K562 (cell line): ENCODE measurements at regions not wholly inside any gene's neighbourhood (a gene's known extent, or its start where the extent isn't known, plus 50 kb on each side); places are given as distances from the start of the nearest gene placed in this dataset.

Experiments
- BMI1 ChIP-seq: fragments of 150-350 bp; IDR thresholded peaks from 2 replicates; pipeline ENCODE4 v1.6.1; 2014; ENCODE audit warnings: low read length
- CREM ChIP-seq: IDR thresholded peaks from 2 replicates; pipeline ENCODE4 v1.6.1; 2014; ENCODE audit warnings: antibody characterized with exemption, low read depth
- CTCFL ChIP-seq: IDR thresholded peaks from 2 replicates; pipeline ENCODE4 v1.6.1; 2011; ENCODE audit warnings: borderline replicate concordance, low read depth, mild to moderate bottlenecking, moderate library complexity, low read length; ENCODE audit not compliant: insufficient read depth, poor library complexity, severe bottlenecking
- DACH1 ChIP-seq: fragments of 450-650 bp; IDR thresholded peaks from 2 replicates; pipeline ENCODE4 v1.6.1; 2018; ENCODE audit not compliant: partially characterized antibody
- GABPB1 ChIP-seq: sonication (generic); formaldehyde crosslinking; IDR thresholded peaks from 2 replicates; pipeline ENCODE4 v1.8.0; 2022; ENCODE audit warnings: mild to moderate bottlenecking, missing genetic modification reagents
- ILF3 ChIP-seq: fragments of 450-650 bp; IDR thresholded peaks from 2 replicates; pipeline ENCODE4 v1.6.1; 2018; ENCODE audit warnings: antibody characterized with exemption, mild to moderate bottlenecking, moderate library complexity, borderline replicate concordance
- MYBL2 ChIP-seq, 2 experiments: fragments of 450-650 bp in 1 of 2; sonication (generic) in 1 of 2; formaldehyde crosslinking in 1 of 2; IDR thresholded peaks; 2 replicates each; pipeline versions ENCODE4 v1.6.1 to v1.8.1; 2017 to 2022; ENCODE audit warnings: borderline replicate concordance in 1 of 2, inconsistent platforms in 1 of 2, low read depth in 1 of 2, mild to moderate bottlenecking in 1 of 2, missing genetic modification reagents in 1 of 2, moderate library complexity in 1 of 2
- NR1H2 ChIP-seq: sonication (generic); formaldehyde crosslinking; IDR thresholded peaks from 2 replicates; pipeline ENCODE4 v1.4.0; 2020; ENCODE audit warnings: mild to moderate bottlenecking, missing genetic modification reagents
- PHF20 ChIP-seq: fragments of 450-650 bp; IDR thresholded peaks from 2 replicates; pipeline ENCODE4 v1.6.1; 2018; ENCODE audit not compliant: partially characterized antibody
- RBBP5 ChIP-seq: fragments of 200-600 bp; sonication (generic); IDR thresholded peaks from 2 replicates; pipeline ENCODE4 v1.6.1; 2012; ENCODE audit warnings: borderline replicate concordance, mild to moderate bottlenecking, low read length, control low read depth, inconsistent platforms; ENCODE audit not compliant: insufficient read depth, poor library complexity, severe bottlenecking
- RFX7 ChIP-seq: fragments of 250-450 bp; sonication (Bioruptor Pico); IDR thresholded peaks from 2 replicates; pipeline ENCODE4 v1.5.1; 2021; ENCODE audit warnings: mild to moderate bottlenecking
- TEAD2 ChIP-seq: fragments of 450-650 bp; IDR thresholded peaks from 2 replicates; pipeline ENCODE4 v1.6.1; 2016; ENCODE audit warnings: missing genetic modification characterization, control low read depth, missing compliant biosample characterization
- YY1 ChIP-seq, 3 experiments: IDR thresholded peaks; 2 replicates each; pipeline ENCODE4 v1.6.1; 2011; ENCODE audit warnings: low read length in 2 of 3, mild to moderate bottlenecking in 2 of 3, moderate library complexity in 2 of 3, borderline replicate concordance in 1 of 3, control low read depth in 1 of 3, low read depth in 1 of 3; ENCODE audit not compliant: insufficient read depth in 3 of 3, insufficient replicate concordance in 2 of 3, control insufficient read depth in 1 of 3, insufficient read length in 1 of 3; ENCODE audit errors: extremely low read depth in 1 of 3
- ZBTB49 ChIP-seq: sonication (generic); formaldehyde crosslinking; IDR thresholded peaks from 2 replicates; pipeline ENCODE4 v1.8.0; 2022; ENCODE audit warnings: missing genetic modification reagents, mild to moderate bottlenecking, borderline replicate concordance
- ZNF347 ChIP-seq: fragments of 450-650 bp; formaldehyde crosslinking; IDR thresholded peaks from 2 replicates; pipeline ENCODE4 v1.4.0; 2020; ENCODE audit warnings: low read depth, mild to moderate bottlenecking, moderate library complexity
- ZNF41 ChIP-seq: fragments of 250-450 bp; sonication (Bioruptor Pico); conservative IDR thresholded peaks from 2 replicates; pipeline ENCODE4 v1.4.0; 2020; ENCODE audit warnings: mild to moderate bottlenecking
- TF ChIP-seq, protein P1 (sequence below), 2 experiments: IDR thresholded peaks; 2 replicates each; pipeline ENCODE4 v1.6.1; 2011; ENCODE audit warnings: borderline replicate concordance in 1 of 2, control low read depth in 1 of 2, low read depth in 1 of 2, low read length in 1 of 2, mild to moderate bottlenecking in 1 of 2, mixed read lengths in 1 of 2, moderate library complexity in 1 of 2; ENCODE audit not compliant: insufficient read depth in 1 of 2, insufficient read length in 1 of 2, poor library complexity in 1 of 2, severe bottlenecking in 1 of 2; ENCODE audit errors: extremely low read depth in 1 of 2
- TF ChIP-seq, protein P2 (sequence below): sonication (generic); formaldehyde crosslinking; IDR thresholded peaks from 2 replicates; pipeline ENCODE4 v1.9.0; 2022; ENCODE audit warnings: mild to moderate bottlenecking, missing genetic modification reagents

GRCh38 chr6:26204332-26205160 is 117.3 kb downstream of the HFE start (continued):
- peak; percentile 67 for TF ChIP-seq GABPB1 (CRISPR knock-in tag)
- TF ChIP-seq NR1H2 (CRISPR knock-in tag), result peak; percentile 77; the same call in 1 of the 2 replicates
- TF ChIP-seq, protein P1, sequence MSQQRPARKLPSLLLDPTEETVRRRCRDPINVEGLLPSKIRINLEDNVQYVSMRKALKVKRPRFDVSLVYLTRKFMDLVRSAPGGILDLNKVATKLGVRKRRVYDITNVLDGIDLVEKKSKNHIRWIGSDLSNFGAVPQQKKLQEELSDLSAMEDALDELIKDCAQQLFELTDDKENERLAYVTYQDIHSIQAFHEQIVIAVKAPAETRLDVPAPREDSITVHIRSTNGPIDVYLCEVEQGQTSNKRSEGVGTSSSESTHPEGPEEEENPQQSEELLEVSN (IDR thresholded peaks at IDR 0.05; ENCODE audit: borderline replicate concordance in 1 of 2, extremely low read depth in 1 of 2, insufficient read depth in 1 of 2, insufficient read length in 1 of 2, low read depth in 1 of 2, low read length in 1 of 2, poor library complexity in 1 of 2, severe bottlenecking in 1 of 2), result peak; percentile 31 to 53
- TF ChIP-seq, protein P2, sequence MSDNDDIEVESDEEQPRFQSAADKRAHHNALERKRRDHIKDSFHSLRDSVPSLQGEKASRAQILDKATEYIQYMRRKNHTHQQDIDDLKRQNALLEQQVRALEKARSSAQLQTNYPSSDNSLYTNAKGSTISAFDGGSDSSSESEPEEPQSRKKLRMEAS (CRISPR knock-in tag), result no peak; the same call in 1 of the 2 replicates
- TF ChIP-seq BMI1, result no peak
- peak; percentile 37; the same call in 1 of the 2 replicates for TF ChIP-seq ILF3
- TF ChIP-seq MYBL2 (IDR thresholded peaks at IDR 0.05; ENCODE audit: low read depth), result no peak; the same call in 1 of the 2 replicates
- no peak for TF ChIP-seq MYBL2 (CRISPR knock-in tag; IDR thresholded peaks at IDR 0.05; ENCODE audit: borderline replicate concordance)
- TF ChIP-seq RBBP5, result peak; percentile 66
- no peak for TF ChIP-seq ZNF347 (CRISPR knock-in tag)
- no peak; the same call in 1 of the 2 replicates for TF ChIP-seq ZBTB49 (CRISPR knock-in tag)
- peak; percentile 60 for TF ChIP-seq PHF20
- no peak for TF ChIP-seq TEAD2 (tag)
- TF ChIP-seq DACH1, result no peak
- TF ChIP-seq RFX7 (CRISPR knock-in tag), result 0 out of 2 replicates have a peak, but pooled peaks have one; percentile 57
- peak; percentile 98 for TF ChIP-seq CREM
- TF ChIP-seq CTCFL, result peak; percentile 88
- peak; percentile 6; the same call in 1 of the 2 replicates for TF ChIP-seq ZNF41
- peak in 2 of 3 experiments; percentile 27 to 33 for TF ChIP-seq YY1 (IDR thresholded peaks at IDR 0.05; ENCODE audit: borderline replicate concordance in 1 of 3, control insufficient read depth in 1 of 3, extremely low read depth in 1 of 3, insufficient read depth in 3 of 3, insufficient read length in 1 of 3, insufficient replicate concordance in 2 of 3, low read depth in 1 of 3, low read length in 2 of 3)
